ENCODE measurements at regions not wholly inside any gene's neighbourhood (a gene's known extent, or its start where the extent isn't known, plus 50 kb on each side); places are given as distances from the start of the nearest gene placed in this dataset.

DNA sequence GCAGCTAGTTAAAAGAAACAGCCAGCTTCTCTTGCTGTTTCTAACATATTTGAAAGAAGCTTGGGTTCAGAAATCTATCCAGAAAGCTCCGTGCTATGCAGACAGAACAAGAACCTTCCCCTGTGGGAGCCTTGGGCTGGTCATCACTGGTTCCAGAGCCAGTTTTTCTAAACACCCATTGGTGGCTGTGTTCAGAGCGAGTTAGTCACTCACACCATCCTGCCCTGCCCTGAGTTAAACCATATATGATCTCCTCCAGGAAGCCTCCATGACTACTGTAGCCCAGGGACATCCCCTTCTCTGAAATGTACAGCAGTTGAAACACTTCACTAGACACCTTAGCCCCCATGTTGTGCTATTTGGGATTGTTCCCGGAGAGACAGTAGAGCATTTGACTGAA lies 200.8 kb upstream of the SGCG start:
- H3K9me3 ChIP-seq = no peaks in the 10 kb centered on the region
- H3K4me1 ChIP-seq = no peaks in the 10 kb centered on the region
- WGBS, 2 donors = 82 to 87% methylated on average over 3 of the region's 3 CpGs
- no peaks in the 10 kb centered on the region for H3K27me3 ChIP-seq
- no peaks in the 10 kb centered on the region for H3K36me3 ChIP-seq
- TF ChIP-seq, protein P1, sequence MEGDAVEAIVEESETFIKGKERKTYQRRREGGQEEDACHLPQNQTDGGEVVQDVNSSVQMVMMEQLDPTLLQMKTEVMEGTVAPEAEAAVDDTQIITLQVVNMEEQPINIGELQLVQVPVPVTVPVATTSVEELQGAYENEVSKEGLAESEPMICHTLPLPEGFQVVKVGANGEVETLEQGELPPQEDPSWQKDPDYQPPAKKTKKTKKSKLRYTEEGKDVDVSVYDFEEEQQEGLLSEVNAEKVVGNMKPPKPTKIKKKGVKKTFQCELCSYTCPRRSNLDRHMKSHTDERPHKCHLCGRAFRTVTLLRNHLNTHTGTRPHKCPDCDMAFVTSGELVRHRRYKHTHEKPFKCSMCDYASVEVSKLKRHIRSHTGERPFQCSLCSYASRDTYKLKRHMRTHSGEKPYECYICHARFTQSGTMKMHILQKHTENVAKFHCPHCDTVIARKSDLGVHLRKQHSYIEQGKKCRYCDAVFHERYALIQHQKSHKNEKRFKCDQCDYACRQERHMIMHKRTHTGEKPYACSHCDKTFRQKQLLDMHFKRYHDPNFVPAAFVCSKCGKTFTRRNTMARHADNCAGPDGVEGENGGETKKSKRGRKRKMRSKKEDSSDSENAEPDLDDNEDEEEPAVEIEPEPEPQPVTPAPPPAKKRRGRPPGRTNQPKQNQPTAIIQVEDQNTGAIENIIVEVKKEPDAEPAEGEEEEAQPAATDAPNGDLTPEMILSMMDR (IDR thresholded peaks at IDR 0.05) = no peak
- no peak for TF ChIP-seq POLR2AphosphoS5 (IDR thresholded peaks at IDR 0.05)
- no peak for TF ChIP-seq POLR2A (IDR thresholded peaks at IDR 0.05)
- TF ChIP-seq EP300 (IDR thresholded peaks at IDR 0.05) = no peak
- DNase-seq = no peak
- H3K27ac ChIP-seq = no peak overlapping the region
- intact Hi-C loops (cut with DNase I) = no loop called here
- H3K4me3 ChIP-seq = no peak overlapping the region

DNA sequence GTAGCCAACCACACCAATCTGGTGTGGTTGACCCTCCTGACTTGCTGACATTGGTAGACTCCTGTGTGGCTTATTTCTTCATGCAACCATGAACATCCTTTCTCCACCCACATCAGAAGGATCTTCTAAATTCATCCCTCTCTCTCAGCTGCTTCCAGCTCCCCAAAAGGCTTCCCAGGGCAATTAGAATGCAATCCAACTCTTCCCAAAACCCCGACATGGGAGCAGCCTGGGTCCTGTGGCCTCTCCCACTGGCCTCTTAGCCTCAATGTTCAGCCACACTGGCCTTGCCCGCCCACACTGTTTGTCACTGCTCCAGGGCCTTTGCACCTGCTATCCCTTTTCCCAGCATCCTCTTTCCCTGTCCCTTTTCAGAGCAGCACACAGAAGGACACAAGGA lies 199.8 kb upstream of the SGCG start:
- Histone ChIP-seq H3K4me1 (no peaks in the 10 kb centered on the region), H3K27ac (no peak overlapping the region), H3K36me3 (no peaks in the 10 kb centered on the region), H3K9me3 (no peaks in the 10 kb centered on the region), H3K4me3 (no peak overlapping the region), H3K27me3 (no peaks in the 10 kb centered on the region)
- DNase-seq = no peak
- 89 to 92% methylated on average over 2 of the region's 2 CpGs for WGBS, 2 donors
- no peak for TF ChIP-seq EP300 (IDR thresholded peaks at IDR 0.05)
- TF ChIP-seq POLR2A (IDR thresholded peaks at IDR 0.05) = no peak
- TF ChIP-seq, protein P1 (IDR thresholded peaks at IDR 0.05) = no peak
- TF ChIP-seq POLR2AphosphoS5 (IDR thresholded peaks at IDR 0.05) = no peak
- intact Hi-C loops (cut with DNase I) = no loop called here

DNA sequence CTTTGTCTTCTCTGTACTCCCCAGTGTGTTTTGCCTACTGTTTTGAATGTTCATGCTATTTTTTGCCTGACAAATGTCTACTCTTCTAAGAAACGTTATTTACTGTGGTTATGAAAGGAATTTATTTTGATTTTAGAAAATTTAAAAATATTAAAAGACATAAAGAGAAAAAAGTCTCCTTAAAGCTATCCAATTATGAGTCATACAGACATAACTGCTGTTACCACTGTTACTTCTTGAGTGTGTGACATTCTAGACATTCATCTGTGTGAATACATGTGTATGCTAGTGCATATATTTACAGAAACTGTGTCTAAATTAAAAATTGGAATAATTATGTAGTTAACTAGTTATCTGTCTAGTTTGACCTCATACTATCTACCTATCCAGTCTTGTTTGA lies 187.6 kb upstream of the SGCG start:
- Histone ChIP-seq H3K4me3 (no peak overlapping the region), H3K9me3 (no peaks in the 10 kb centered on the region), H3K27me3 (no peaks in the 10 kb centered on the region), H3K4me1 (no peaks in the 10 kb centered on the region), H3K36me3 (no peaks in the 10 kb centered on the region), H3K27ac (no peak overlapping the region)
- intact Hi-C loops (cut with DNase I) = no loop called here
- DNase-seq = no peak
- TF ChIP-seq EP300 (IDR thresholded peaks at IDR 0.05) (no peak), POLR2A (IDR thresholded peaks at IDR 0.05) (no peak), POLR2AphosphoS5 (IDR thresholded peaks at IDR 0.05) (no peak)
- TF ChIP-seq, protein P1 (IDR thresholded peaks at IDR 0.05) = no peak
- WGBS, 2 donors = 20 to 39% methylated on average over 1 of the region's 1 CpG

DNA sequence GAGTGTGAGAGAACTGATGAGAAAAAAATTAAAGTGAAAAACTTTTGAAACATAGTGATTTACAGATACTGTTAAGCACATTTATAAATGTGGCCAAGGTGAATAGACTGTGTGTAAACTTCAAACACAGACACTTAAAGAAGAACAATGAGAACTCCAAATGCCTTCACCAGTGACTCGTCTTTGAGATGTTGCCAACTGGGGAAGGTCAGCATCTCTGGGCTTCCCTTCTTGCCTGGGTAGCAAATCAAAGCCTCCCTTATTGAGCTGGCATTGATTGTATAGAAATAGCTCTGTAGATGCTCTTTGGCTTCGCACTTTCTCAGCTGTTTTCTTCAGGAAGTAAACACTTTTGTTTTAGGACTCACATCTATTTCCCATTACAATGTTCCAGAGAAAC lies 177.3 kb upstream of the SGCG start:
- Histone ChIP-seq H3K4me1 (peaks cover 0 to 14% (median 0%) of the 10 kb centered on the region in 4 donors), H3K4me3 (no peak overlapping the region), H3K9me3 (peaks cover 0 to 4% (median 0%) of the 10 kb centered on the region in 4 donors), H3K27ac (peak overlapping the region in 1 of 4 donors; percentile 19), H3K36me3 (no peaks in the 10 kb centered on the region), H3K27me3 (no peaks in the 10 kb centered on the region)
- WGBS, 2 donors = 84 to 88% methylated on average over 2 of the region's 2 CpGs
- intact Hi-C loops (cut with DNase I) = no loop called here
- TF ChIP-seq, protein P1 (IDR thresholded peaks at IDR 0.05) = no peak
- TF ChIP-seq POLR2A (IDR thresholded peaks at IDR 0.05) = no peak
- DNase-seq = no peak

DNA sequence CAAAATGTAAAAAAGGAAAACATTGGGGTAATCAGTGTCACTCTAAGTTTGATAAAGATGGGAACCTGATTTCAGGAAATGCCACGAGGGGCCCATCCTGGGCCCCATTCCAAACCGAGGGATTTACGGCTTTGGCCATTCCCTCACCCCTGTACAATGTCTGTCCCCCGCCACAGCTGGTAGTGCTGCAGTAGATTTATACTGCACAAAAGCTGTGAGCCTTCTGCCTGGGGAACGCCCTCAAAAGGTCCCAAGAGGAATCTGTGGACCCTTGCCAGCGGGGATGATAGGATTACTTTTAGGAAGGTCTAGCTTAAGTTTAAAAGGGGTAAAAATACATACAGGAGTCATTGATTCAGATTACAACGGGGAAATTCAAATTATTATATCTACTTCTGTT lies 173.4 kb upstream of the SGCG start:
- Histone ChIP-seq H3K27ac (no peak overlapping the region), H3K27me3 (no peaks in the 10 kb centered on the region), H3K36me3 (no peaks in the 10 kb centered on the region), H3K9me3 (peaks cover 0 to 4% (median 0%) of the 10 kb centered on the region in 4 donors), H3K4me3 (no peak overlapping the region), H3K4me1 (peaks cover 0 to 13% (median 0%) of the 10 kb centered on the region in 4 donors)
- intact Hi-C loops (cut with DNase I) = no loop called here
- TF ChIP-seq POLR2A (IDR thresholded peaks at IDR 0.05) = no peak
- TF ChIP-seq, protein P1 (IDR thresholded peaks at IDR 0.05) = no peak
- no peak for TF ChIP-seq EP300 (IDR thresholded peaks at IDR 0.05)
- TF ChIP-seq POLR2AphosphoS5 (IDR thresholded peaks at IDR 0.05) = no peak
- DNase-seq = no peak
- WGBS, 2 donors = 25 to 69% methylated on average over 7 of the region's 7 CpGs
